Lung (tissue), 11 donors: ENCODE measurements at regions not wholly inside any gene's neighbourhood (a gene's known extent, or its start where the extent isn't known, plus 50 kb on each side); places are given as distances from the start of the nearest gene placed in this dataset.

Source experiments
- ATAC-seq: fragments of 200-7000 bp; cut with Tn5 transposase; one replicate; pipeline ENCODE4 v1.9.1; 2020; ENCODE audit warnings: moderate number of reproducible peaks; ENCODE audit not compliant: insufficient read depth, low FRiP score
- DNase-seq, 3 donors: peaks; one replicate each; pipeline ENCODE4 v3.0.0-alpha.2; 2013 to 2017
- H3K27ac ChIP-seq, 2 donors: one replicate each; pipeline ENCODE4 v1.5.1; 2013; ENCODE audit warnings: mild to moderate bottlenecking in 2 of 2, moderate library complexity in 2 of 2, control low read depth in 1 of 2, inconsistent platforms in 1 of 2, low read depth in 1 of 2, low read length in 1 of 2
- H3K27me3 ChIP-seq, 3 donors: one replicate each; pipeline ENCODE4 v1.5.1; 2013; ENCODE audit warnings: low read length in 2 of 3; ENCODE audit not compliant: control insufficient read depth in 3 of 3, insufficient read depth in 3 of 3
- H3K36me3 ChIP-seq, 4 donors: one replicate each; pipeline ENCODE4 v1.5.1; 2013; ENCODE audit warnings: low read length in 4 of 4, mild to moderate bottlenecking in 1 of 4, moderate library complexity in 1 of 4; ENCODE audit not compliant: control insufficient read depth in 4 of 4, insufficient read depth in 4 of 4
- H3K4me1 ChIP-seq, 5 donors: one replicate each; pipeline ENCODE4 v1.5.1; 2013; ENCODE audit warnings: low read length in 5 of 5, mild to moderate bottlenecking in 2 of 5, moderate library complexity in 1 of 5; ENCODE audit not compliant: control insufficient read depth in 5 of 5, insufficient read depth in 5 of 5
- H3K4me3 ChIP-seq: one replicate; pipeline ENCODE4 v1.5.1; 2013; ENCODE audit warnings: mild to moderate bottlenecking, control low read depth, moderate library complexity
- H3K9ac ChIP-seq, 2 donors: one replicate each; pipeline ENCODE4 v1.5.1; 2013; ENCODE audit warnings: low read length in 2 of 2, control low read depth in 1 of 2; ENCODE audit not compliant: insufficient read depth in 1 of 2
- H3K9me3 ChIP-seq, 4 donors: one replicate each; pipeline ENCODE4 v1.5.1; 2013; ENCODE audit warnings: low read length in 3 of 4, mild to moderate bottlenecking in 1 of 4, moderate library complexity in 1 of 4; ENCODE audit not compliant: control insufficient read depth in 4 of 4, insufficient read depth in 3 of 4
- WGBS, 2 donors: extraction: QIAGEN DNeasy Blood & Tissue Kit; methylation state at CpG; one replicate each; pipeline ENCODE4 v1.1.7; 2013; 5-methylcytosine and 5-hydroxymethylcytosine counted together
- TF ChIP-seq, protein P1 (sequence below): IDR thresholded peaks from 2 replicates; pipeline ENCODE4 v1.5.1; 2012; ENCODE audit warnings: mild to moderate bottlenecking; ENCODE audit errors: control extremely low read depth, extremely low read depth
- donor health status: control.
- donor health status: control.
- donor health status: Bipolar disorder and iron deficiency.
- donor health status: healthy.
- donor health status: DM: yes; HTN: yes; CAD: no.

DNA sequence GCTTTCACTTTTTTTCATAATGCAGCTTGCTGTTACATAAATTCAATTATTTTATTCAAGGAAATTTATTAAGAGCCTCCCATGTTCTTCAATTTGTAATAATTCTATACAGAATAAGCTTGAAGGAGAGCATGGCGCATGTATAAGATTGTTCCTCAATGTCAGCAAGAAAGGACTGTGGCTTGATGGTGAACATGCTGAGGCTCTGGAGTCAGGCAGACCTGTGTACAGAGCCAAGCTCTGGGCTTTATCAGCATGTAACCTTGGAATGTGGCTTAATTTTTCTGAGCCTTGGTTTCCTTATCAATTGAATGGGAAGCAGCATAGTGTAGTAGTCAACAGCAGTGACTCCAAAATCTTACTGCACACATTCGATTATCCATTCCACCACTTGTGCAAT is 92.4 kb downstream of the JRKL start:
- Histone ChIP-seq H3K9ac (no peak overlapping the region), H3K9me3 (no peaks in the 10 kb centered on the region), H3K27me3 (no peaks in the 10 kb centered on the region), H3K4me3 (no peak overlapping the region), H3K36me3 (no peaks in the 10 kb centered on the region), H3K27ac (no peak overlapping the region), H3K4me1 (peaks cover 0 to 31% (median 6%) of the 10 kb centered on the region in 5 donors)
- peak in 2 of 3 donors; percentile 40 to 85 for DNase-seq
- 72 to 85% methylated on average over 2 of the region's 2 CpGs for WGBS, 2 donors
- ATAC-seq: no peak
- TF ChIP-seq, protein P1, sequence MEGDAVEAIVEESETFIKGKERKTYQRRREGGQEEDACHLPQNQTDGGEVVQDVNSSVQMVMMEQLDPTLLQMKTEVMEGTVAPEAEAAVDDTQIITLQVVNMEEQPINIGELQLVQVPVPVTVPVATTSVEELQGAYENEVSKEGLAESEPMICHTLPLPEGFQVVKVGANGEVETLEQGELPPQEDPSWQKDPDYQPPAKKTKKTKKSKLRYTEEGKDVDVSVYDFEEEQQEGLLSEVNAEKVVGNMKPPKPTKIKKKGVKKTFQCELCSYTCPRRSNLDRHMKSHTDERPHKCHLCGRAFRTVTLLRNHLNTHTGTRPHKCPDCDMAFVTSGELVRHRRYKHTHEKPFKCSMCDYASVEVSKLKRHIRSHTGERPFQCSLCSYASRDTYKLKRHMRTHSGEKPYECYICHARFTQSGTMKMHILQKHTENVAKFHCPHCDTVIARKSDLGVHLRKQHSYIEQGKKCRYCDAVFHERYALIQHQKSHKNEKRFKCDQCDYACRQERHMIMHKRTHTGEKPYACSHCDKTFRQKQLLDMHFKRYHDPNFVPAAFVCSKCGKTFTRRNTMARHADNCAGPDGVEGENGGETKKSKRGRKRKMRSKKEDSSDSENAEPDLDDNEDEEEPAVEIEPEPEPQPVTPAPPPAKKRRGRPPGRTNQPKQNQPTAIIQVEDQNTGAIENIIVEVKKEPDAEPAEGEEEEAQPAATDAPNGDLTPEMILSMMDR: no peak

DNA sequence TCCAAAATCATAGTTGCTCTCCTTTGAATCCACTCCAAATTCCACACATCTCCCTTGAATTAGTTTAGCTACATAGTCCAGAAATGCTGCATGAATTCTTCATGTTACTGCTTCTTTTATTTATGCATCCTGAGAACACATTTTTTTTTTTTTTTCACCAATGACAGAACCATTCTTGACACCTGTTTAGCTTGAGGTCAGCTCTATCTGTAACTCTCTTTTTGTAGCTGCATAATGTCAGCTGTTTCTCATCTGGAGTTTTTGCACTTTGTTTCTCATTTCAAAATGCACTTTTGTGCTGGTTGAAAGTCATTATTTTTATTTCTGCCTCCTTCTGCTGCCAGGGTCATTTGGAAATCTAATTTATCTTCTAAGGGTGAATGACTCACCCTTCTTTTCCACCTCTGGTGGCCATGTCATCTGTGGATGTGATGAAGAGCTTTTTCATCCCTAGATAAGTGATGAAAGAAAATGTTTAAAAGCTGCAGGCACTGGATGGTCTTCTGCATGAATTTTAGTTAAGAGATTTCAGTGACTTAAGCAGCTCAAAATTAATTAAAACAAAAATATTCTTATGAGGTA is 93.7 kb downstream of the JRKL start:
- H3K4me1 ChIP-seq: peaks cover 3 to 31% (median 6%) of the 10 kb centered on the region in 5 donors
- ATAC-seq (no peak), DNase-seq (peak in 1 of 3 donors; percentile 59)

DNA sequence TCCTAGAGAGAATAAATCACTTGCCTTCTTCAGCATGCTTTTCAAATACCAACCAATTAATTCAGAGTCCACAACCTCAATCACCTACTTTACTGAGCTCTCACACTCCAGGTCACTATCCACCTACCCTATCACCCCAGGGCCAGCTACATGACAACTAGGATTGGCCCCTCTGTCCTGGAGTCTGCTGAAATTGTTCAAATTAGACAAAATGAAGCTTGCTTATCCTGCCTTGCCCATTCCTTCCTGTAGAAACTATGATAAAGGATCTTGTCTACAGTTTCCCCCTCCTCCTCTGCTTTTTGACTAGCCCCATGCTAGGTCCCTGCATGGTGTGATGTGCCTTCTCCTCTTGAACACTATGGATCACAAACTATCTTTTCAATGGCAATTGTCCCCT is 94.5 kb downstream of the JRKL start:
- H3K4me3 ChIP-seq: no peak overlapping the region
- H3K36me3 ChIP-seq: no peaks in the 10 kb centered on the region
- TF ChIP-seq, protein P1: no peak
- DNase-seq (no peak), ATAC-seq (no peak)
- H3K4me1 ChIP-seq: peaks cover 3 to 31% (median 6%) of the 10 kb centered on the region in 5 donors
- H3K27me3 ChIP-seq: no peaks in the 10 kb centered on the region
- no peaks in the 10 kb centered on the region for H3K9me3 ChIP-seq
- no peak overlapping the region for H3K9ac ChIP-seq
- no peak overlapping the region for H3K27ac ChIP-seq

More for the DNA sequence above, 93.7 kb downstream of the JRKL start:
- no peak overlapping the region for H3K4me3 ChIP-seq
- H3K9me3 ChIP-seq: no peaks in the 10 kb centered on the region
- TF ChIP-seq, protein P1: no peak
- H3K9ac ChIP-seq: no peak overlapping the region
- H3K27me3 ChIP-seq: no peaks in the 10 kb centered on the region
- no peak overlapping the region for H3K27ac ChIP-seq
- H3K36me3 ChIP-seq: no peaks in the 10 kb centered on the region
